Neural progenitor cell (in vitro differentiated cells): ENCODE measurements at regions not wholly inside any gene's neighbourhood (a gene's known extent, or its start where the extent isn't known, plus 50 kb on each side); places are given as distances from the start of the nearest gene placed in this dataset.

Source experiments
- DNase-seq: peaks from one replicate; pipeline ENCODE4 v3.0.0-alpha.2; 2016; ENCODE audit warnings: low spot score
- H2AFZ ChIP-seq: fragments of 200-600 bp; sonication (generic); replicated peaks from 2 replicates; pipeline ENCODE4 v1.6.1; 2016; ENCODE audit warnings: antibody characterized with exemption
- H3F3A ChIP-seq: fragments of 200-600 bp; sonication (generic); 2 replicates; pipeline ENCODE4 v1.6.1; 2016; ENCODE audit warnings: antibody characterized with exemption, low read depth
- H3K27ac ChIP-seq: fragments of 200-600 bp; sonication (generic); 2 replicates; pipeline ENCODE4 v1.5.1; 2016; ENCODE audit warnings: mild to moderate bottlenecking
- H3K27me3 ChIP-seq: fragments of 200-600 bp; sonication (generic); 2 replicates; pipeline ENCODE4 v1.6.1; 2016; ENCODE audit warnings: mild to moderate bottlenecking, moderate library complexity
- H3K36me3 ChIP-seq: fragments of 200-600 bp; sonication (generic); 2 replicates; pipeline ENCODE4 v1.5.1; 2016
- H3K4me1 ChIP-seq: fragments of 200-600 bp; sonication (generic); 2 replicates; pipeline ENCODE4 v1.6.1; 2016; ENCODE audit warnings: mixed run types
- H3K4me2 ChIP-seq: fragments of 200-600 bp; sonication (generic); 2 replicates; pipeline ENCODE4 v1.6.1; 2016
- H3K4me3 ChIP-seq: fragments of 200-600 bp; sonication (generic); 2 replicates; pipeline ENCODE4 v1.5.1; 2016
- H3K79me2 ChIP-seq: fragments of 200-600 bp; sonication (generic); 2 replicates; pipeline ENCODE4 v1.6.1; 2016; ENCODE audit warnings: low read depth
- H3K9ac ChIP-seq: fragments of 200-600 bp; sonication (generic); 2 replicates; pipeline ENCODE4 v1.6.1; 2016
- H3K9me3 ChIP-seq: fragments of 200-600 bp; sonication (generic); 2 replicates; pipeline ENCODE4 v1.5.1; 2016; ENCODE audit warnings: low read depth
- H4K20me1 ChIP-seq: fragments of 200-600 bp; sonication (generic); 2 replicates; pipeline ENCODE4 v1.6.1; 2016; ENCODE audit warnings: low read depth
- H3K27ac Mint-ChIP-seq: 3 replicates; pipeline ENCODE4 v1.8.0; 2021; ENCODE audit warnings: mixed read lengths
- H3K27me3 Mint-ChIP-seq: 2 replicates; pipeline ENCODE4 v1.8.0; 2022; ENCODE audit warnings: low read depth, mild to moderate bottlenecking, inconsistent platforms, moderate library complexity, mixed read lengths; ENCODE audit not compliant: insufficient read depth
- H3K36me3 Mint-ChIP-seq: 3 replicates; pipeline ENCODE4 v1.8.0; 2021; ENCODE audit warnings: mixed read lengths
- H3K4me1 Mint-ChIP-seq: 3 replicates; pipeline ENCODE4 v1.8.0; 2021; ENCODE audit warnings: mixed read lengths
- H3K4me3 Mint-ChIP-seq: 3 replicates; pipeline ENCODE4 v1.8.0; 2021; ENCODE audit warnings: mild to moderate bottlenecking, moderate library complexity, mixed read lengths
- H3K9me3 Mint-ChIP-seq: 3 replicates; pipeline ENCODE4 v1.8.0; 2020; ENCODE audit warnings: mixed read lengths
- CTCF ChIP-seq: fragments of 200-600 bp; sonication (generic); IDR thresholded peaks from 2 replicates; pipeline ENCODE4 v1.5.1; 2017; ENCODE audit warnings: antibody characterized with exemption, mild to moderate bottlenecking
- EZH2 ChIP-seq: fragments of 200-600 bp; sonication (generic); IDR thresholded peaks from 2 replicates; pipeline ENCODE4 v1.6.1; 2017; ENCODE audit warnings: antibody characterized with exemption, mild to moderate bottlenecking, moderate library complexity
- EZH2phosphoT487 ChIP-seq: fragments of 200-600 bp; sonication (generic); IDR thresholded peaks from 2 replicates; pipeline ENCODE4 v1.6.1; 2017; ENCODE audit warnings: antibody characterized with exemption

GRCh38 chr6:55016261-55016660, 158.1 kb upstream of the HCRTR2 start:
- H3K36me3 ChIP-seq = no peaks in the 10 kb centered on the region
- H3K79me2 ChIP-seq = no peaks in the 10 kb centered on the region
- Mint-ChIP-seq H3K27me3 (no peaks in the 10 kb centered on the region), H3K9me3 (no peaks in the 10 kb centered on the region), H3K4me1 (no peaks in the 10 kb centered on the region), H3K27ac (no peak overlapping the region), H3K36me3 (no peaks in the 10 kb centered on the region), H3K4me3 (no peak overlapping the region)
- DNase-seq = no peak
- no peak overlapping the region for H3K9ac ChIP-seq
- no peak overlapping the region for H3K4me2 ChIP-seq
- no peaks in the 10 kb centered on the region for H3F3A ChIP-seq
- H3K4me3 ChIP-seq = no peak overlapping the region
- H3K4me1 ChIP-seq = no peaks in the 10 kb centered on the region
- no peaks in the 10 kb centered on the region for H4K20me1 ChIP-seq
- no peaks in the 10 kb centered on the region for H3K9me3 ChIP-seq
- H3K27ac ChIP-seq = no peak overlapping the region
- no peaks in the 10 kb centered on the region for H3K27me3 ChIP-seq
- no peak for TF ChIP-seq EZH2
- no peak for TF ChIP-seq EZH2phosphoT487
- TF ChIP-seq CTCF = no peak
- no peak overlapping the region for H2AFZ ChIP-seq

- no peak overlapping the region for H3K4me3 ChIP-seq
- H2AFZ ChIP-seq = no peak overlapping the region
- no peaks in the 10 kb centered on the region for H3K9me3 ChIP-seq
- Mint-ChIP-seq H3K27ac (no peak overlapping the region), H3K36me3 (no peaks in the 10 kb centered on the region), H3K9me3 (no peaks in the 10 kb centered on the region), H3K4me1 (no peaks in the 10 kb centered on the region), H3K27me3 (no peaks in the 10 kb centered on the region), H3K4me3 (no peak overlapping the region)
- no peak overlapping the region for H3K4me2 ChIP-seq
- no peaks in the 10 kb centered on the region for H3K27me3 ChIP-seq
- H3K36me3 ChIP-seq = no peaks in the 10 kb centered on the region
- H3K27ac ChIP-seq = no peak overlapping the region
- no peak overlapping the region for H3K9ac ChIP-seq
- TF ChIP-seq CTCF (no peak), EZH2phosphoT487 (no peak), EZH2 (no peak)
- no peaks in the 10 kb centered on the region for H3F3A ChIP-seq
- H3K79me2 ChIP-seq = no peaks in the 10 kb centered on the region
- no peaks in the 10 kb centered on the region for H4K20me1 ChIP-seq
- no peaks in the 10 kb centered on the region for H3K4me1 ChIP-seq
- DNase-seq = no peak
Measured at GRCh38 chr6:55017555-55018300, 156.6 kb upstream of the HCRTR2 start.

GRCh38 chr6:55019591-55019990, 154.7 kb upstream of the HCRTR2 start:
- no peaks in the 10 kb centered on the region for H3K9me3 Mint-ChIP-seq
- no peak overlapping the region for H3K27ac ChIP-seq
- H4K20me1 ChIP-seq = no peaks in the 10 kb centered on the region
- H3K4me3 Mint-ChIP-seq = no peak overlapping the region
- no peaks in the 10 kb centered on the region for H3K36me3 Mint-ChIP-seq
- H2AFZ ChIP-seq = no peak overlapping the region
- no peaks in the 10 kb centered on the region for H3K79me2 ChIP-seq
- H3K4me3 ChIP-seq = no peak overlapping the region
- no peak for DNase-seq
- no peak for TF ChIP-seq CTCF
- no peak for TF ChIP-seq EZH2phosphoT487
- no peak for TF ChIP-seq EZH2
- no peak overlapping the region for H3K27ac Mint-ChIP-seq
- no peaks in the 10 kb centered on the region for H3K4me1 Mint-ChIP-seq
- H3K27me3 ChIP-seq = no peaks in the 10 kb centered on the region
- no peaks in the 10 kb centered on the region for H3K9me3 ChIP-seq
- H3F3A ChIP-seq = no peaks in the 10 kb centered on the region
- H3K4me1 ChIP-seq = no peaks in the 10 kb centered on the region
- no peaks in the 10 kb centered on the region for H3K36me3 ChIP-seq
- H3K9ac ChIP-seq = no peak overlapping the region
- no peak overlapping the region for H3K4me2 ChIP-seq
- H3K27me3 Mint-ChIP-seq = no peaks in the 10 kb centered on the region
